CD14-positive monocyte (primary cell): ENCODE measurements at regions not wholly inside any gene's neighbourhood (a gene's known extent, or its start where the extent isn't known, plus 50 kb on each side); places are given as distances from the start of the nearest gene placed in this dataset.

Experiments
- DNase-seq, 3 donors: peaks; one replicate each; pipeline ENCODE4 v3.0.0-alpha.2; 2011 to 2022
- H2AFZ ChIP-seq: 2 replicates; pipeline ENCODE4 v1.6.0; 2012; ENCODE audit warnings: mild to moderate bottlenecking, low read depth, low read length, inconsistent platforms; ENCODE audit not compliant: insufficient read depth, poor library complexity, severe bottlenecking
- H3K27ac ChIP-seq, 2 donors: 1 replicate in 1 of 2; 2 replicates in 1 of 2; pipeline ENCODE4 v1.5.1; 2012 to 2013; ENCODE audit warnings: low read length in 2 of 2, control low read depth in 1 of 2, inconsistent platforms in 1 of 2, low read depth in 1 of 2, mild to moderate bottlenecking in 1 of 2
- H3K27me3 ChIP-seq, 2 donors: one replicate each; pipeline versions ENCODE4 v1.6.0 to v1.6.1; 2011 to 2013; ENCODE audit warnings: low read length in 2 of 2; ENCODE audit not compliant: control insufficient read depth in 2 of 2, insufficient read depth in 2 of 2
- H3K36me3 ChIP-seq, 2 donors: replicated peaks in 1 of 2; 1 replicate in 1 of 2; 2 replicates in 1 of 2; pipeline versions ENCODE4 v1.5.1 to v1.6.1; 2012 to 2013; ENCODE audit warnings: low read length in 2 of 2, control low read depth in 1 of 2, inconsistent platforms in 1 of 2, mild to moderate bottlenecking in 1 of 2; ENCODE audit not compliant: insufficient read depth in 2 of 2, control insufficient read depth in 1 of 2
- H3K4me1 ChIP-seq, 2 donors: 1 replicate in 1 of 2; 2 replicates in 1 of 2; pipeline versions ENCODE4 v1.5.1 to v1.6.1; 2012 to 2013; ENCODE audit warnings: low read length in 2 of 2, control low read depth in 1 of 2, inconsistent platforms in 1 of 2, mild to moderate bottlenecking in 1 of 2, moderate library complexity in 1 of 2; ENCODE audit not compliant: insufficient read depth in 2 of 2, control insufficient read depth in 1 of 2
- H3K4me2 ChIP-seq: replicated peaks from 2 replicates; pipeline ENCODE3; 2012; ENCODE audit warnings: low read length, moderate library complexity, mild to moderate bottlenecking; ENCODE audit not compliant: poor library complexity, severe bottlenecking; ENCODE audit errors: extremely low read depth
- H3K4me3 ChIP-seq, 3 experiments: fragments of 200-600 bp in 1 of 3; sonication (generic) in 1 of 3; replicated peaks in 1 of 3; 1 replicate in 2 of 3; 2 replicates in 1 of 3; pipeline ENCODE4 v1.5.1; 2011 to 2013; ENCODE audit warnings: low read length in 3 of 3, mild to moderate bottlenecking in 3 of 3, control low read depth in 2 of 3, low read depth in 2 of 3, inconsistent platforms in 1 of 3, moderate library complexity in 1 of 3
- H3K79me2 ChIP-seq: 2 replicates; pipeline ENCODE4 v1.6.0; 2012; ENCODE audit warnings: mild to moderate bottlenecking, control low read depth, inconsistent platforms, low read length, moderate library complexity; ENCODE audit not compliant: insufficient read depth
- H3K9ac ChIP-seq: 2 replicates; pipeline ENCODE4 v1.6.0; 2017; ENCODE audit warnings: low read length, mild to moderate bottlenecking; ENCODE audit not compliant: insufficient read depth, poor library complexity, severe bottlenecking
- H3K9me3 ChIP-seq, 2 donors: replicated peaks in 1 of 2; 1 replicate in 1 of 2; 2 replicates in 1 of 2; pipeline versions ENCODE4 v1.5.1 to v1.6.1; 2012 to 2013; ENCODE audit warnings: low read length in 2 of 2, control low read depth in 1 of 2; ENCODE audit not compliant: control insufficient read depth in 1 of 2, insufficient read depth in 1 of 2
- H4K20me1 ChIP-seq: 2 replicates; pipeline ENCODE4 v1.6.0; 2012; ENCODE audit warnings: mild to moderate bottlenecking, low read length, control low read depth, moderate library complexity; ENCODE audit not compliant: insufficient read depth
- H3K27ac Mint-ChIP-seq, 7 donors: one replicate each; pipeline ENCODE4 v1.8.0; 2020; ENCODE audit warnings: mild to moderate bottlenecking in 7 of 7, mixed read lengths in 7 of 7, moderate library complexity in 6 of 7, inconsistent platforms in 2 of 7
- H3K27me3 Mint-ChIP-seq, 3 donors: one replicate each; pipeline ENCODE4 v1.8.0; 2021 to 2022; ENCODE audit warnings: low read depth in 3 of 3, mild to moderate bottlenecking in 3 of 3, mixed read lengths in 3 of 3, moderate library complexity in 3 of 3, inconsistent platforms in 1 of 3
- H3K36me3 Mint-ChIP-seq, 2 donors: one replicate each; pipeline ENCODE4 v1.8.0; 2020; ENCODE audit warnings: mixed read lengths in 2 of 2, inconsistent platforms in 1 of 2, mild to moderate bottlenecking in 1 of 2
- H3K4me1 Mint-ChIP-seq: one replicate; pipeline ENCODE4 v1.8.0; 2020; ENCODE audit warnings: mild to moderate bottlenecking, mixed read lengths
- H3K4me3 Mint-ChIP-seq, 2 donors: one replicate each; pipeline ENCODE4 v1.8.0; 2020; ENCODE audit warnings: mild to moderate bottlenecking in 2 of 2, mixed read lengths in 2 of 2, moderate library complexity in 1 of 2
- H3K9me3 Mint-ChIP-seq, 7 donors: one replicate each; pipeline ENCODE4 v1.8.0; 2020 to 2022; ENCODE audit warnings: mixed read lengths in 7 of 7, mild to moderate bottlenecking in 6 of 7, moderate library complexity in 6 of 7, inconsistent platforms in 2 of 7
- WGBS: methylation state at CpG from one replicate; pipeline ENCODE4 v1.1.5; 2013; ENCODE audit warnings: missing lambda C conversion rate; ENCODE audit not compliant: insufficient coverage; 5-methylcytosine and 5-hydroxymethylcytosine counted together
- intact Hi-C, 2 donors: fragments of 100-400 bp; cut with micrococcal nuclease; formaldehyde crosslinking; loops; one replicate each; pipeline versions ENCODE4 v1.15.0 to v1.15.1; 2023
- TF ChIP-seq, protein P1 (sequence below): fragments of 200-600 bp; IDR thresholded peaks from one replicate; pipeline ENCODE4 v1.8.0; 2022; ENCODE audit warnings: antibody characterized with exemption, mild to moderate bottlenecking

DNA sequence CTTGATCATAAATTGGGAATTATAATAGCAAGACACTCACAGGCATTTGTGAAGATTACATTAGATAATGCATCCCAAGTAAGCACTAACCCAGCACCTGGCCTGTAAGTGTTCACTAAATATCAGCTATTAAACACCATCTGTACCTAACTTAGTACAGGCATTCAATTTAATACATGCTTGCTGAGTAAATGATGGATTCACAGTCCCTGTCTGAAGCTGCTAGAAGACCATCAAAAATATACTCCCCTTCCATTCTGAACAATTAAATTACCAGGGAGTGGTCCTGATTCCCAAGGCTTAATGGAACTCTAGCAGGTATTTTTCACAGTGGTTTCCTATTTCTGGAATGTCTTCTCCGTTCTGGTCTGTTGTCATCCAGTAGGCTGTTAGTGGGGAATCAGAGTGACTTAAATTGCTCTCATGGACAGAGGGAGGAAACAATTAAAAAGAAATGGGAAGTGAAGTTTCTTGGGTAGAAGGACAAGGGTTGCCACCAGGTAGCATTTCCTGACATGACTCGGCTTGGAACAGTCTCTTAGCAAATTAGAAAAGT, 233.9 kb downstream of the PTTG2 start:
- intact Hi-C loops, result no loop called here
- Histone ChIP-seq H4K20me1 (no peaks in the 10 kb centered on the region), H2AFZ (no peak overlapping the region), H3K27me3 (no peaks in the 10 kb centered on the region), H3K9ac (no peak overlapping the region), H3K4me3 (no peak overlapping the region), H3K9me3 (peaks cover 4% of the 10 kb centered on the region in 2 donors), H3K79me2 (no peaks in the 10 kb centered on the region), H3K4me2 (no peak overlapping the region), H3K4me1 (peaks cover 43 to 45% of the 10 kb centered on the region in 2 donors), H3K27ac (no peak overlapping the region), H3K36me3 (no peaks in the 10 kb centered on the region)
- Mint-ChIP-seq H3K36me3 (no peaks in the 10 kb centered on the region), H3K9me3 (peaks cover 0 to 7% (median 4%) of the 10 kb centered on the region in 7 donors), H3K27me3 (peaks cover 0 to 2% (median 2%) of the 10 kb centered on the region in 3 donors), H3K4me3 (no peak overlapping the region), H3K27ac (no peak overlapping the region), H3K4me1 (peaks cover 36% of the 10 kb centered on the region)
- TF ChIP-seq, protein P1, sequence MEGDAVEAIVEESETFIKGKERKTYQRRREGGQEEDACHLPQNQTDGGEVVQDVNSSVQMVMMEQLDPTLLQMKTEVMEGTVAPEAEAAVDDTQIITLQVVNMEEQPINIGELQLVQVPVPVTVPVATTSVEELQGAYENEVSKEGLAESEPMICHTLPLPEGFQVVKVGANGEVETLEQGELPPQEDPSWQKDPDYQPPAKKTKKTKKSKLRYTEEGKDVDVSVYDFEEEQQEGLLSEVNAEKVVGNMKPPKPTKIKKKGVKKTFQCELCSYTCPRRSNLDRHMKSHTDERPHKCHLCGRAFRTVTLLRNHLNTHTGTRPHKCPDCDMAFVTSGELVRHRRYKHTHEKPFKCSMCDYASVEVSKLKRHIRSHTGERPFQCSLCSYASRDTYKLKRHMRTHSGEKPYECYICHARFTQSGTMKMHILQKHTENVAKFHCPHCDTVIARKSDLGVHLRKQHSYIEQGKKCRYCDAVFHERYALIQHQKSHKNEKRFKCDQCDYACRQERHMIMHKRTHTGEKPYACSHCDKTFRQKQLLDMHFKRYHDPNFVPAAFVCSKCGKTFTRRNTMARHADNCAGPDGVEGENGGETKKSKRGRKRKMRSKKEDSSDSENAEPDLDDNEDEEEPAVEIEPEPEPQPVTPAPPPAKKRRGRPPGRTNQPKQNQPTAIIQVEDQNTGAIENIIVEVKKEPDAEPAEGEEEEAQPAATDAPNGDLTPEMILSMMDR, result no peak
- WGBS, result 0% methylated on average over 2 of the region's 2 CpGs
- DNase-seq, result no peak

- 100% methylated on average over 1 of the region's 3 CpGs for WGBS
- Histone ChIP-seq H3K27ac (no peak overlapping the region), H3K9me3 (peaks cover 4% of the 10 kb centered on the region in 2 donors), H3K27me3 (no peaks in the 10 kb centered on the region), H3K4me2 (no peak overlapping the region), H3K4me1 (peaks cover 41 to 42% of the 10 kb centered on the region in 2 donors), H3K36me3 (no peaks in the 10 kb centered on the region), H3K79me2 (no peaks in the 10 kb centered on the region), H3K4me3 (no peak overlapping the region), H4K20me1 (no peaks in the 10 kb centered on the region), H3K9ac (no peak overlapping the region), H2AFZ (no peak overlapping the region)
- no peaks in the 10 kb centered on the region for H3K36me3 Mint-ChIP-seq
- H3K9me3 Mint-ChIP-seq, result peaks cover 0 to 7% (median 4%) of the 10 kb centered on the region in 7 donors
- TF ChIP-seq, protein P1, result no peak
- intact Hi-C loops, result no loop called here
- H3K4me3 Mint-ChIP-seq, result no peak overlapping the region
- no peak overlapping the region for H3K27ac Mint-ChIP-seq
- H3K27me3 Mint-ChIP-seq, result peaks cover 0 to 2% (median 2%) of the 10 kb centered on the region in 3 donors
- no peak for DNase-seq
- H3K4me1 Mint-ChIP-seq, result peaks cover 35% of the 10 kb centered on the region
These were observed 235.3 kb downstream of the PTTG2 start for GRCh38 chr4:38195486-38195885.
